ENCODE measurements at regions not wholly inside any gene's neighbourhood (a gene's known extent, or its start where the extent isn't known, plus 50 kb on each side); places are given as distances from the start of the nearest gene placed in this dataset.

GRCh38 chr1:87730274-87731216, 401.9 kb downstream of the LMO4 start:
- H3K4me3 ChIP-seq (ENCODE audit: low read depth in 2 of 2, low read length in 2 of 2): no peak overlapping the region
- ATAC-seq (no peak), DNase-seq (ENCODE audit: low read depth, low spot score) (no peak)
- CTCF ChIA-PET: no interaction called here
- TF ChIP-seq POLR2AphosphoS5 (IDR thresholded peaks at IDR 0.05; ENCODE audit: low read depth, low read length) (no peak), CTCF (IDR thresholded peaks at IDR 0.05) (no peak), SIN3A (IDR thresholded peaks at IDR 0.05; ENCODE audit: borderline replicate concordance, insufficient read depth, low read depth, low read length) (no peak), REST (IDR thresholded peaks at IDR 0.05; ENCODE audit: insufficient read depth in 1 of 2, low read depth in 2 of 2, low read length in 1 of 2) (no peak), TCF7L2 (IDR thresholded peaks at IDR 0.05; ENCODE audit: low read depth, low read length) (no peak)
- intact Hi-C loops (cut with micrococcal nuclease; ENCODE audit: unreplicated experiment) (no loop called here), in situ Hi-C loops (cut with HindIII; ENCODE audit: low pct_unique_long_range_greater_than_20kb, low sequenced_read_pairs) (no loop called here)
- H3K27me3 ChIP-seq (ENCODE audit: control insufficient read depth, insufficient read depth, low read length): no peaks in the 10 kb centered on the region
- no peak overlapping the region for H3K27ac ChIP-seq (ENCODE audit: low read length)
- H3K9me3 ChIP-seq (ENCODE audit: control insufficient read depth, insufficient read depth, low read depth, low read length): no peaks in the 10 kb centered on the region
- POLR2A ChIA-PET: no interaction called here
- H3K4me1 ChIP-seq (ENCODE audit: control insufficient read depth, insufficient read depth, low read length): no peaks in the 10 kb centered on the region
- no peaks in the 10 kb centered on the region for H3K36me3 ChIP-seq (ENCODE audit: control insufficient read depth, insufficient read depth, low read length)
- BruUV-seq (replicated peaks): no TSS peak

- no peak overlapping the region for H3K27ac ChIP-seq (ENCODE audit: low read length)
- H3K4me1 ChIP-seq (ENCODE audit: control insufficient read depth, insufficient read depth, low read length): no peaks in the 10 kb centered on the region
- no peak for ATAC-seq
- no peak for DNase-seq (ENCODE audit: low read depth, low spot score)
- ChIA-PET POLR2A (no interaction called here), CTCF (no interaction called here)
- H3K36me3 ChIP-seq (ENCODE audit: control insufficient read depth, insufficient read depth, low read length): no peaks in the 10 kb centered on the region
- no peak overlapping the region for H3K4me3 ChIP-seq (ENCODE audit: low read depth in 2 of 2, low read length in 2 of 2)
- H3K27me3 ChIP-seq (ENCODE audit: control insufficient read depth, insufficient read depth, low read length): no peaks in the 10 kb centered on the region
- no peaks in the 10 kb centered on the region for H3K9me3 ChIP-seq (ENCODE audit: control insufficient read depth, insufficient read depth, low read depth, low read length)
- in situ Hi-C loops (cut with HindIII; ENCODE audit: low pct_unique_long_range_greater_than_20kb, low sequenced_read_pairs) (no loop called here), intact Hi-C loops (cut with micrococcal nuclease; ENCODE audit: unreplicated experiment) (no loop called here)
- no peak for TF ChIP-seq REST (IDR thresholded peaks at IDR 0.05; ENCODE audit: insufficient read depth in 1 of 2, low read depth in 2 of 2, low read length in 1 of 2)
- no TSS peak for BruUV-seq (replicated peaks)
These were observed 404.7 kb downstream of the LMO4 start for GRCh38 chr1:87733386-87733785.

Measured in Panc1 (cell line).